ENCODE measurements at regions not wholly inside any gene's neighbourhood (a gene's known extent, or its start where the extent isn't known, plus 50 kb on each side); places are given as distances from the start of the nearest gene placed in this dataset.

DNA sequence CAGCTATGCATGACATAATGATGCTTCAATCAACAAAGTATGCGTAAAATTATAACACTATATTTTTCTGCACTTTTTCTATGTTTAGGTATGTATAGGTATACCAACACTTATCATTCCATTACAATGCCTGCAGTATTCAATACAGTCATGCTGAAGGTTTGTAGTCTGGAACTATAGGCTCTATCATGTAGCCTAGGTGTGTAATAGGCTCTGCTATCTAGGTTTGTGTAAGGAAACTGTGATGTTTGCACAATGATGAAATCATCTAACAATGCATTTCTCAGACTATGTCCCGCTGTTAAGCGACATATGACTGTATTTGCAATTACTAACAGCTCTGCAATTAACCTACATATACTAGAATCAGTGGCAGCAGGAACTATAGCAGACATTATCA, 1447.5 kb downstream of the GATA3 start:
- WGBS, 2 experiments (ENCODE audit: insufficient coverage in 2 of 2): 96 to 100% methylated on average over 2 of the region's 3 CpGs
- H3K27ac ChIP-seq (ENCODE audit: low read depth, low read length, severe bottlenecking): no peak overlapping the region
- H3K4me1 ChIP-seq (ENCODE audit: control insufficient read depth, insufficient read depth, low read length, poor library complexity, severe bottlenecking): no peaks in the 10 kb centered on the region
- no peaks in the 10 kb centered on the region for H3K9me3 ChIP-seq (ENCODE audit: control insufficient read depth, low read length)
- no peaks in the 10 kb centered on the region for H3K36me3 ChIP-seq (ENCODE audit: control insufficient read depth, insufficient read depth, low read length)
- H3K4me3 ChIP-seq (ENCODE audit: extremely low read depth, insufficient read depth, low read length, poor library complexity, severe bottlenecking): no peak overlapping the region

DNA sequence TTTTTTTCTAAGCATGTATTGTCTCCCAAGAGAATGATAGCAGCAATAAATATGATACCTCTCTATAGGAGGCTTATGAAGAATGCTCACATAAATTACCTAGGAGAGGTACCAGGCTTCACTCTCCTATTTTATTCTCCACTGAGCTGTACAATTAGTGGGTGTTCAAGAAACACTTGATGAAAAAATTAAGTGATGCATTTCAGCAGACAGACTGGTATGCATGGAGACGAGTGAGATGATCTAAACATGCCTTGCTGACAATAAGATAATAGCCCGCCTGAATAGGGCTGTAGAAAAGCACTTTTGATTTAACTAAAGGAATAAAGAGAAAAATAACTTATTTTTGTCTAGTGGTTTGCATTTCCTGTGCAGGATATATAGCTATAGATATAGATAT, 1449.7 kb downstream of the GATA3 start:
- no peaks in the 10 kb centered on the region for H3K36me3 ChIP-seq (ENCODE audit: control insufficient read depth, insufficient read depth, low read length)
- 71 to 92% methylated on average over 2 of the region's 2 CpGs for WGBS, 2 experiments (ENCODE audit: insufficient coverage in 2 of 2)
- H3K4me1 ChIP-seq (ENCODE audit: control insufficient read depth, insufficient read depth, low read length, poor library complexity, severe bottlenecking): no peaks in the 10 kb centered on the region
- no peak overlapping the region for H3K27ac ChIP-seq (ENCODE audit: low read depth, low read length, severe bottlenecking)
- no peak overlapping the region for H3K4me3 ChIP-seq (ENCODE audit: extremely low read depth, insufficient read depth, low read length, poor library complexity, severe bottlenecking)
- no peaks in the 10 kb centered on the region for H3K9me3 ChIP-seq (ENCODE audit: control insufficient read depth, low read length)

DNA sequence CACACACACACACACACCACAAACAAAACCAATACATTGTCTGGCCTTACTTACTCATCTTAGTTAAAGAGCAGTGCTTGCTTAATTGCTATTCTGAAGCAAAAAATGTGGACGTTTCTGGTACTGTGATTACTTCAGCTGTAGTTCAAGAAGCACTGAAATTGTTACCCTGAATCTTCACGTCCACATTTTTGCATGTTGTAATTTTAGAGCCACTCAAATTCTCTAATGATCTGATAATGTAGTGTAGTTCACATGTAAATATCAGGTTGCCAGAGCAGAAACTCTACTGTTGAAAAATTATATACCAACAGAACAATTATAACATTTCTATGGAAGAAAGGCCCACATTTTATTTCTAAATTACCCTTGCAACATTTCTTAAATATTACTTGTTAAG, 1451.1 kb downstream of the GATA3 start:
- Histone ChIP-seq H3K9me3 (ENCODE audit: control insufficient read depth, low read length) (no peaks in the 10 kb centered on the region), H3K4me1 (ENCODE audit: control insufficient read depth, insufficient read depth, low read length, poor library complexity, severe bottlenecking) (no peaks in the 10 kb centered on the region), H3K27ac (ENCODE audit: low read depth, low read length, severe bottlenecking) (no peak overlapping the region), H3K36me3 (ENCODE audit: control insufficient read depth, insufficient read depth, low read length) (no peaks in the 10 kb centered on the region), H3K4me3 (ENCODE audit: extremely low read depth, insufficient read depth, low read length, poor library complexity, severe bottlenecking) (no peak overlapping the region)
- 63% methylated on average over 1 of the region's 2 CpGs; no CpG with 5 or more reads in 1 of the 2 experiments for WGBS, 2 experiments (ENCODE audit: insufficient coverage in 2 of 2)

DNA sequence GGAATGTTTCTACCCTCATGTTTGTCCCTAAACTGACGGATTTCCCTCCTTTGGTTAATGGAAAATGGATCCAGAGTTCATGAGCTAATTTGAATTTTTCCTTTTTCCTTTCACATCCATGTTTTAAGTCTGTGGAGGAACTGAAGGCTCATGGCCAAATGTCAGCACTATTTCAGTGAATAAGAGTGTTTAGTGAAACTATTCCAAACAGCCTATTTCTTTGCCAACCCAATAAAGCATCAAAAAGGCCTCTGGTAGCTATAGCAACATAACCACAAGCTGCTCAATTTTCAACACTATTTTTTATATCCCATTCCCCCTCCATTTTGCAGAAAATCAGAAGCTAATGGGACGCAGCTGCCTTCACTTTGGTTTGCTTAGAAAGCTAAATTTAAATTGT, 1454.1 kb downstream of the GATA3 start:
- WGBS, 2 experiments (ENCODE audit: insufficient coverage in 2 of 2): no CpG with 5 or more reads among the region's 2 CpGs
- Histone ChIP-seq H3K9me3 (ENCODE audit: control insufficient read depth, low read length) (no peaks in the 10 kb centered on the region), H3K36me3 (ENCODE audit: control insufficient read depth, insufficient read depth, low read length) (no peaks in the 10 kb centered on the region), H3K27ac (ENCODE audit: low read depth, low read length, severe bottlenecking) (no peak overlapping the region), H3K4me1 (ENCODE audit: control insufficient read depth, insufficient read depth, low read length, poor library complexity, severe bottlenecking) (no peaks in the 10 kb centered on the region), H3K4me3 (ENCODE audit: extremely low read depth, insufficient read depth, low read length, poor library complexity, severe bottlenecking) (no peak overlapping the region)

DNA sequence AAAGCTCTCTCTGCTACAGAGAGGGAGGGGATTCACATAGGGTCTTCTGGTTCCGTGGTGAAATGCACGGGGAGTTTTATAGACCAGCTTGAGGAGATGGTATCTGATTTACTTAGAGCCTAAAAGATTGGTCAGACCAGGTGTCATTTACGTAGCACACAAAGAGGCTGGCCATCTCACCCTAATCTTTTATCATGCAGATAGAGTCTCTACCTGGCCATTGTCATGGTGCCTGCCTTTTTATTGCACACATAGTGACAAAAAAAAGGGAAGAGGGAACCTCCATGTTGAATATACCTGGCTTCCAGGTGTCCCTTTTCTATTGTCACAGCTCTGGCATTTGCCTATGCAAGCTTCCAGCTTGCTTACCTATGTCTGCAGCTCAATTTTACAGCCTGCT, 1456.1 kb downstream of the GATA3 start:
- Histone ChIP-seq H3K27ac (ENCODE audit: low read depth, low read length, severe bottlenecking) (no peak overlapping the region), H3K9me3 (ENCODE audit: control insufficient read depth, low read length) (no peaks in the 10 kb centered on the region), H3K4me3 (ENCODE audit: extremely low read depth, insufficient read depth, low read length, poor library complexity, severe bottlenecking) (no peak overlapping the region), H3K4me1 (ENCODE audit: control insufficient read depth, insufficient read depth, low read length, poor library complexity, severe bottlenecking) (no peaks in the 10 kb centered on the region), H3K36me3 (ENCODE audit: control insufficient read depth, insufficient read depth, low read length) (no peaks in the 10 kb centered on the region)
- WGBS, 2 experiments (ENCODE audit: insufficient coverage in 2 of 2): 60 to 71% methylated on average over 1 to 3 of the region's 3 CpGs

DNA sequence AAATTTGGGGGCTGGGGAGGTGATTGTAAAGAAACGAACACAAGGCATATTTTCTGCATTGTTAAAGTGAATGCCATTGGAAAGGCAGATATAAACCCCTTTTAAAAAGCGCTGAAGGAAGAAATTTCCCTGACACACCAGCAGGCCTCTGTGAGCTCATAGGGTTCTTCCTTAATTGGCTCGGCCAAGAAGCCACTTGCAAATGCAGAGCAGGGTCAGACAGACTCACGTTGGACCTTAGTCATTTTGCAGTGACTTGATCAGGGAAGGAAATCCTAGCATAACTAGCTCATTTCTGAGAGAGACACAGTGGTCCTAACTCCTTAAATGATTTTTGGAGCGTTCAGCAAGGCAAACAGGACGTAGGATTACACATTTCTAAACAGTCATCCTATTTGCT, 1461.4 kb downstream of the GATA3 start:
- Histone ChIP-seq H3K4me3 (ENCODE audit: extremely low read depth, insufficient read depth, low read length, poor library complexity, severe bottlenecking) (no peak overlapping the region), H3K27ac (ENCODE audit: low read depth, low read length, severe bottlenecking) (no peak overlapping the region), H3K9me3 (ENCODE audit: control insufficient read depth, low read length) (no peaks in the 10 kb centered on the region), H3K4me1 (ENCODE audit: control insufficient read depth, insufficient read depth, low read length, poor library complexity, severe bottlenecking) (no peaks in the 10 kb centered on the region), H3K36me3 (ENCODE audit: control insufficient read depth, insufficient read depth, low read length) (no peaks in the 10 kb centered on the region)
- 60 to 66% methylated on average over 4 to 5 of the region's 6 CpGs for WGBS, 2 experiments (ENCODE audit: insufficient coverage in 2 of 2)

DNA sequence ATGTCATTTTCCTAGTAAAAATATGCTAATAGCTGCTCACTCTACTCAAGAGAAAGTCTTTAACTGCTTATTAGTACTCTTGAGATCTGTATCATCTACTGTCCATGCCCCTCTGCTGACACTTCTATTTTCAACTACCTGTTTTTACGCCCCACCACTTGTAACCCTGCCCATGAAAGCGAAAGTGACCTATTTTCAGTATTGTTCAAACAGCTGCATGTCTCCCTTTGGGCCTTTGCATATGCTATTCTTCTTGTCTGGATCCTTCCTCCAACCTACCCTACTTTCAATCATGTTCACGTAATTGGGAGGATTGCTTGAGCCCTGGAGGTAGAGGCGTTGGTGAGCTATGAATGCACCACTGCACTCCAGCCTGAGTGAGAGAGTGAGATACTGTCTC, 1481.3 kb downstream of the GATA3 start:
- Histone ChIP-seq H3K4me1 (ENCODE audit: control insufficient read depth, insufficient read depth, low read length, poor library complexity, severe bottlenecking) (no peaks in the 10 kb centered on the region), H3K36me3 (ENCODE audit: control insufficient read depth, insufficient read depth, low read length) (no peaks in the 10 kb centered on the region), H3K4me3 (ENCODE audit: extremely low read depth, insufficient read depth, low read length, poor library complexity, severe bottlenecking) (no peak overlapping the region), H3K9me3 (ENCODE audit: control insufficient read depth, low read length) (no peaks in the 10 kb centered on the region), H3K27ac (ENCODE audit: low read depth, low read length, severe bottlenecking) (no peak overlapping the region)
- 95 to 100% methylated on average over 2 of the region's 4 CpGs for WGBS, 2 experiments (ENCODE audit: insufficient coverage in 2 of 2)

DNA sequence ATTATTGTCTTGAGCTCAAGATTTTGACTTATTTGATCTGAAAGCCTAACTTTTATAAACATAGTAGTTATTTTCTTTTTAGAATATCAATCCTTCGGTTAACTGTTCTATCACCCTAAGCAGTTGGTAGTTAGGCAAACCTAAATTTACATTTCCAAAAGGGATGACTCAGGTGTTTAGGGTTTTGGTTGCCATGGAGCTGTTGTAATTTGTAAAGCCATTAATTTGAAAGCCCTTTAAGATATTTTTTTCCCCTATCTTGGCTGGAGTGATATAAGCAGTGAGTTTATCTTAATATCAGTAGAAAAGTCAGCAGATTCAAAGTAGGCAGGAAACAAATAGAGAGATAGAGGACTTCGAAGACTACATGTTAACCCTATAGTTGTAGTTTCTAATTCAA, 1472.6 kb upstream of the CELF2 start:
- Histone ChIP-seq H3K4me3 (ENCODE audit: extremely low read depth, insufficient read depth, low read length, poor library complexity, severe bottlenecking) (no peak overlapping the region), H3K4me1 (ENCODE audit: control insufficient read depth, insufficient read depth, low read length, poor library complexity, severe bottlenecking) (no peaks in the 10 kb centered on the region), H3K27ac (ENCODE audit: low read depth, low read length, severe bottlenecking) (no peak overlapping the region), H3K36me3 (ENCODE audit: control insufficient read depth, insufficient read depth, low read length) (no peaks in the 10 kb centered on the region), H3K9me3 (ENCODE audit: control insufficient read depth, low read length) (no peaks in the 10 kb centered on the region)
- WGBS, 2 experiments (ENCODE audit: insufficient coverage in 2 of 2): no CpG with 5 or more reads among the region's 2 CpGs

DNA sequence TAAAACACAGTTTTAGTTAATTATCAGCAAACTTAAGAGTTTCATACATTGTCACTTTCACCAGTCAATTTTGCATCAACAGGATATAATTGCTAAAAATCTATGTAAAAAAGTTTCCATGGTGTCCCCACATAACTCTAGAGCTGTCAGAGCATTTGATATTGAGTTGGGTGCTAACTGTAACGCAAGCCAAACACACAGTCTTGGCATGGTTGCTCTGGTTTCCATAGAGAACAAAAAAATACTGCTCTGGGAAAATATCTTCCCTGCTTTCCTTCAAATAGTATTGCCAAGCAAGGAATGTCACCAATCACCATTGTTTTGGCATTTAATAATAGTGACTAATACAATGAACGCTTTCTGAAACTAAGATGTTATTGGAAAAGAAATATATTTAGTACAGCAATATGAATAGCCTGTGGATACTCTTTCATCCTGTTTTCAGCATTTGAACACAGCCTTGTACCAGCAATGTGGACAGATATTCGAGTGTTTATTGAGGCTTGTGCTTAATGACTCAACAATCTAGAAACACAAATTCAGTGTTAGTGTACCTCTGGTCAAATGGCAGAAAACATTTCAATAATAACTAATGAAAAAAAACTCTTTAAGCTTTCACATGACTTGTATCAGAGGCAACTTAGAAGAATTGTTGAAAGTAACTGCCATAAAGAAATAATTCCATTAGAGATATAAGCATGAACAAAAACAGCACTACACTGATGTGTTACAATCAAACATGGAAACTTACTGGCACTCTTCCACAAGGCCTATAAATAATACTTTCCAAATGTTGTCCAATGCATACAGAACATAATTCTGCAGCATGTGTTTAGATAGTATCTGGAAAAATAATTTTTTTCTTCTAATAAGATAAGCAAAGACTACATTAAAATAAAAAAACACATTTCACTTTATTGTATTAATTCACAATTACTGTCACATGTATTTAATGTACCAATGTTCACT, 1469.5 kb upstream of the CELF2 start:
- no CpG with 5 or more reads among the region's 3 CpGs for WGBS, 2 experiments (ENCODE audit: insufficient coverage in 2 of 2)
- H3K36me3 ChIP-seq (ENCODE audit: control insufficient read depth, insufficient read depth, low read length): no peaks in the 10 kb centered on the region
- H3K4me1 ChIP-seq (ENCODE audit: control insufficient read depth, insufficient read depth, low read length, poor library complexity, severe bottlenecking): no peaks in the 10 kb centered on the region

DNA sequence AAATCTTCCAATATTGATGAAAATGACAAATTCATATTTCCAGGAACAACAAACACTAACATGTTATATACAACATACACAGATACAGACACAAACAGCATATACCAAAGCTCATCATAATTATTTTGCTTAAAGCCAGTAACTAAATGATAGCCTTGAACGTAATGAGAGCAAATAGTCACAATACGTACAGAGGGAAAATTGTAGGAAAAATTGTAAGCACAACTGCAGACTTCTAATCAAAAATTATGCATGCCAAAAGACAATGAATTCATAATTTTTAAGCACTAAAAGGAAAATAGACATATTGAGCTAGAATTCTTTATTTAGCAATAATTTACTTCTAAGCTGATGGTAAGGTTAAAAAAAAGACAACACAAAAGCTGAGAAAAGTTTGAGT, 1466.9 kb upstream of the CELF2 start:
- Histone ChIP-seq H3K9me3 (ENCODE audit: control insufficient read depth, low read length) (no peaks in the 10 kb centered on the region), H3K36me3 (ENCODE audit: control insufficient read depth, insufficient read depth, low read length) (no peaks in the 10 kb centered on the region), H3K4me3 (ENCODE audit: extremely low read depth, insufficient read depth, low read length, poor library complexity, severe bottlenecking) (no peak overlapping the region), H3K4me1 (ENCODE audit: control insufficient read depth, insufficient read depth, low read length, poor library complexity, severe bottlenecking) (no peaks in the 10 kb centered on the region), H3K27ac (ENCODE audit: low read depth, low read length, severe bottlenecking) (no peak overlapping the region)
- no CpG with 5 or more reads among the region's 2 CpGs for WGBS, 2 experiments (ENCODE audit: insufficient coverage in 2 of 2)

More for the DNA sequence above, 1469.5 kb upstream of the CELF2 start:
- no peaks in the 10 kb centered on the region for H3K9me3 ChIP-seq (ENCODE audit: control insufficient read depth, low read length)
- H3K27ac ChIP-seq (ENCODE audit: low read depth, low read length, severe bottlenecking): no peak overlapping the region
- no peak overlapping the region for H3K4me3 ChIP-seq (ENCODE audit: extremely low read depth, insufficient read depth, low read length, poor library complexity, severe bottlenecking)

DNA sequence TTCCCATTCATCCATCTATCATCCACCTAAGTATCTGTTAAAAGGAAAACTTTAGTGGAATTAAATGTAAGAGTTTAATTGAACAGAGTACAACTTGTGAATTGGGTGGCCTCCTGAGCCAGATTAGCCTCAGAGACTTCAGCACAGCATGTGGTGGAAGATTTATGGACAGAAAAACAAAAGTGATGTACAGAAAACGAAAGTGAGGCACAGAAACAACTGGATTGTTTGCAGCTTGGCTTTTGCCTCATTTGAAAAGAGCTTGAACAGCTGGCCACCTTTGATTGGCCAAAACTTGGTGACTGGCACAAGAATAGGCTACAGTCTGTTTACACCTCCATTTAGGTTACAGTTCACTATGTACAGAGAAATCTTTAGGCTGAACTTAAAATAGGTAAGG, 1463.4 kb upstream of the CELF2 start:
- Histone ChIP-seq H3K9me3 (ENCODE audit: control insufficient read depth, low read length) (no peaks in the 10 kb centered on the region), H3K4me1 (ENCODE audit: control insufficient read depth, insufficient read depth, low read length, poor library complexity, severe bottlenecking) (no peaks in the 10 kb centered on the region), H3K27ac (ENCODE audit: low read depth, low read length, severe bottlenecking) (no peak overlapping the region), H3K4me3 (ENCODE audit: extremely low read depth, insufficient read depth, low read length, poor library complexity, severe bottlenecking) (no peak overlapping the region), H3K36me3 (ENCODE audit: control insufficient read depth, insufficient read depth, low read length) (no peaks in the 10 kb centered on the region)
- 57 to 80% methylated on average over 1 of the region's 1 CpG for WGBS, 2 experiments (ENCODE audit: insufficient coverage in 2 of 2)
